UCSD-AML1 (cell line): ENCODE measurements at regions not wholly inside any gene's neighbourhood (a gene's known extent, or its start where the extent isn't known, plus 50 kb on each side); places are given as distances from the start of the nearest gene placed in this dataset.
"Not testable (repeated sequence)": the region's sequence is repeated elsewhere in the genome, so short reads cannot be mapped to it uniquely, and the experiment has no call there.

Experiments used
- DNase-seq: peaks from one replicate; lab custom pipeline; 2025; ENCODE audit not compliant: unreplicated experiment; lab: John Stamatoyannopoulos, UW

GRCh38 chr6:88499845-88500699 is 333.9 kb upstream of the CNR1 start:
- no peak for DNase-seq

GRCh38 chr6:88499436-88499835 is 333.3 kb upstream of the CNR1 start:
- no peak for DNase-seq

- DNase-seq, result not testable (repeated sequence)
These were observed 331.3 kb upstream of the CNR1 start for GRCh38 chr6:88497403-88497802.

GRCh38 chr6:88494401-88495140 is 328.4 kb upstream of the CNR1 start:
- no peak for DNase-seq

GRCh38 chr6:88493717-88494116 is 327.6 kb upstream of the CNR1 start:
- DNase-seq, result no peak

GRCh38 chr6:88492824-88493223 is 326.7 kb upstream of the CNR1 start:
- no peak for DNase-seq

- DNase-seq, result no peak
These were observed 326.1 kb upstream of the CNR1 start for GRCh38 chr6:88492241-88492640.

- DNase-seq, result no peak
These were observed 325.2 kb upstream of the CNR1 start for GRCh38 chr6:88491266-88491880.

- DNase-seq, result no peak
These were observed 324.7 kb upstream of the CNR1 start for GRCh38 chr6:88490908-88491264.

- DNase-seq, result no peak
These were observed 324.2 kb upstream of the CNR1 start for GRCh38 chr6:88490195-88490907.

- no peak for DNase-seq
These were observed 317.3 kb upstream of the CNR1 start for GRCh38 chr6:88483424-88483823.

GRCh38 chr6:88482465-88482864 is 316.3 kb upstream of the CNR1 start:
- DNase-seq, result no peak

GRCh38 chr6:88481519-88481918 is 315.4 kb upstream of the CNR1 start:
- DNase-seq, result no peak

- DNase-seq, result no peak
These were observed 314.7 kb upstream of the CNR1 start for GRCh38 chr6:88480816-88481215.

- no peak for DNase-seq
These were observed 311.3 kb upstream of the CNR1 start for GRCh38 chr6:88477413-88477812.

GRCh38 chr6:88476388-88476787 is 310.2 kb upstream of the CNR1 start:
- DNase-seq, result no peak

- no peak for DNase-seq
These were observed 308.6 kb upstream of the CNR1 start for GRCh38 chr6:88474720-88475119.

GRCh38 chr6:88473589-88473988 is 307.4 kb upstream of the CNR1 start:
- no peak for DNase-seq

GRCh38 chr6:88472851-88473525 is 306.8 kb upstream of the CNR1 start:
- no peak for DNase-seq

GRCh38 chr6:88459643-88460042 is 293.5 kb upstream of the CNR1 start:
- DNase-seq, result no peak

- no peak for DNase-seq
These were observed 293.0 kb upstream of the CNR1 start for GRCh38 chr6:88459189-88459588.
